ENCODE measurements at regions not wholly inside any gene's neighbourhood (a gene's known extent, or its start where the extent isn't known, plus 50 kb on each side); places are given as distances from the start of the nearest gene placed in this dataset.

DNA sequence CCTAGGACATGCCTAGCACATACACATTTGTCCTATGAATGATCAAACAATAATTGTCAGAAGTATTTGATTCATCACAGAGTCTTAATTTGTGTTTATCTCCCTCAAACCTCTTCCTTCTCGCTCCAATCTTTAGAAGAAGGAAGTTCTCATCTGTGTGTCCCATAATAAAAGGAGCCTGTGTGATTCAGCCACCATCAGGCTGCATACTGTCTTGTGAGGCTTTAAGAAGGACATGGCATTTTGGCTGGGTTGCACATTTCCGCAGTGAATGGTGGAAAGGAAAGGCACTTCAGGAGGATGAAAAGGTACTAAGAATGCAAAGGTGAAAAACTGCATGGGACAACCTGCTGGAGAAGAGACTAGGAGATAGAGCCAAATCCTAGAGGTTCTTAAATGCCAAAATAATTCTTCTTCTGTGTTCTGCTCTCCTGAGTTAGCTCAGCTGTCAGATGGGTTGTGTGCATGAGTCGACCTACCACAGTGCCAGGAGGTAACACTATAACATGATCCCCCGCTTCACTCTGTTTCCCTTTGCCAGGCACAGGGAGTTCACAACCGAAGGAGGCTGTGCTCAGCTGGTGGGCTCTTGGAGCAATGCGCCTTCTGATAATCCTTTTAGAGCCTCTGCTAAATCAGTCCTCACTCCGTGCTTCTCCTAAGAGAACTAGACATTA, 120.1 kb downstream of the IRS1 start:
- TF ChIP-seq EZH2 (IDR thresholded peaks at IDR 0.05; ENCODE audit: low read depth, unreplicated experiment) (no peak), POLR2AphosphoS5 (IDR thresholded peaks at IDR 0.05; ENCODE audit: low read depth) (no peak), CREB1 (CRISPR knock-in tag; IDR thresholded peaks at IDR 0.05; ENCODE audit: low read depth) (no peak), EZH2phosphoT487 (IDR thresholded peaks at IDR 0.05; ENCODE audit: unreplicated experiment) (no peak), STAT1 (IDR thresholded peaks at IDR 0.05; ENCODE audit: unreplicated experiment) (no peak), ZNF114 (CRISPR knock-in tag; IDR thresholded peaks at IDR 0.05) (no peak), NANOG (IDR thresholded peaks at IDR 0.05; ENCODE audit: borderline replicate concordance) (no peak), JUNB (IDR thresholded peaks at IDR 0.05; ENCODE audit: unreplicated experiment) (no peak), ZNF331 (CRISPR knock-in tag; IDR thresholded peaks at IDR 0.05; ENCODE audit: low read depth) (no peak)
- TF ChIP-seq, protein P1, sequence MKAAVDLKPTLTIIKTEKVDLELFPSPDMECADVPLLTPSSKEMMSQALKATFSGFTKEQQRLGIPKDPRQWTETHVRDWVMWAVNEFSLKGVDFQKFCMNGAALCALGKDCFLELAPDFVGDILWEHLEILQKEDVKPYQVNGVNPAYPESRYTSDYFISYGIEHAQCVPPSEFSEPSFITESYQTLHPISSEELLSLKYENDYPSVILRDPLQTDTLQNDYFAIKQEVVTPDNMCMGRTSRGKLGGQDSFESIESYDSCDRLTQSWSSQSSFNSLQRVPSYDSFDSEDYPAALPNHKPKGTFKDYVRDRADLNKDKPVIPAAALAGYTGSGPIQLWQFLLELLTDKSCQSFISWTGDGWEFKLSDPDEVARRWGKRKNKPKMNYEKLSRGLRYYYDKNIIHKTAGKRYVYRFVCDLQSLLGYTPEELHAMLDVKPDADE (IDR thresholded peaks at IDR 0.05) = no peak
- TF ChIP-seq, protein P2, sequence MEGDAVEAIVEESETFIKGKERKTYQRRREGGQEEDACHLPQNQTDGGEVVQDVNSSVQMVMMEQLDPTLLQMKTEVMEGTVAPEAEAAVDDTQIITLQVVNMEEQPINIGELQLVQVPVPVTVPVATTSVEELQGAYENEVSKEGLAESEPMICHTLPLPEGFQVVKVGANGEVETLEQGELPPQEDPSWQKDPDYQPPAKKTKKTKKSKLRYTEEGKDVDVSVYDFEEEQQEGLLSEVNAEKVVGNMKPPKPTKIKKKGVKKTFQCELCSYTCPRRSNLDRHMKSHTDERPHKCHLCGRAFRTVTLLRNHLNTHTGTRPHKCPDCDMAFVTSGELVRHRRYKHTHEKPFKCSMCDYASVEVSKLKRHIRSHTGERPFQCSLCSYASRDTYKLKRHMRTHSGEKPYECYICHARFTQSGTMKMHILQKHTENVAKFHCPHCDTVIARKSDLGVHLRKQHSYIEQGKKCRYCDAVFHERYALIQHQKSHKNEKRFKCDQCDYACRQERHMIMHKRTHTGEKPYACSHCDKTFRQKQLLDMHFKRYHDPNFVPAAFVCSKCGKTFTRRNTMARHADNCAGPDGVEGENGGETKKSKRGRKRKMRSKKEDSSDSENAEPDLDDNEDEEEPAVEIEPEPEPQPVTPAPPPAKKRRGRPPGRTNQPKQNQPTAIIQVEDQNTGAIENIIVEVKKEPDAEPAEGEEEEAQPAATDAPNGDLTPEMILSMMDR (conservative IDR thresholded peaks at IDR 0.05; ENCODE audit: low read depth in 2 of 2) = no peak
- TF ChIP-seq, protein P3, sequence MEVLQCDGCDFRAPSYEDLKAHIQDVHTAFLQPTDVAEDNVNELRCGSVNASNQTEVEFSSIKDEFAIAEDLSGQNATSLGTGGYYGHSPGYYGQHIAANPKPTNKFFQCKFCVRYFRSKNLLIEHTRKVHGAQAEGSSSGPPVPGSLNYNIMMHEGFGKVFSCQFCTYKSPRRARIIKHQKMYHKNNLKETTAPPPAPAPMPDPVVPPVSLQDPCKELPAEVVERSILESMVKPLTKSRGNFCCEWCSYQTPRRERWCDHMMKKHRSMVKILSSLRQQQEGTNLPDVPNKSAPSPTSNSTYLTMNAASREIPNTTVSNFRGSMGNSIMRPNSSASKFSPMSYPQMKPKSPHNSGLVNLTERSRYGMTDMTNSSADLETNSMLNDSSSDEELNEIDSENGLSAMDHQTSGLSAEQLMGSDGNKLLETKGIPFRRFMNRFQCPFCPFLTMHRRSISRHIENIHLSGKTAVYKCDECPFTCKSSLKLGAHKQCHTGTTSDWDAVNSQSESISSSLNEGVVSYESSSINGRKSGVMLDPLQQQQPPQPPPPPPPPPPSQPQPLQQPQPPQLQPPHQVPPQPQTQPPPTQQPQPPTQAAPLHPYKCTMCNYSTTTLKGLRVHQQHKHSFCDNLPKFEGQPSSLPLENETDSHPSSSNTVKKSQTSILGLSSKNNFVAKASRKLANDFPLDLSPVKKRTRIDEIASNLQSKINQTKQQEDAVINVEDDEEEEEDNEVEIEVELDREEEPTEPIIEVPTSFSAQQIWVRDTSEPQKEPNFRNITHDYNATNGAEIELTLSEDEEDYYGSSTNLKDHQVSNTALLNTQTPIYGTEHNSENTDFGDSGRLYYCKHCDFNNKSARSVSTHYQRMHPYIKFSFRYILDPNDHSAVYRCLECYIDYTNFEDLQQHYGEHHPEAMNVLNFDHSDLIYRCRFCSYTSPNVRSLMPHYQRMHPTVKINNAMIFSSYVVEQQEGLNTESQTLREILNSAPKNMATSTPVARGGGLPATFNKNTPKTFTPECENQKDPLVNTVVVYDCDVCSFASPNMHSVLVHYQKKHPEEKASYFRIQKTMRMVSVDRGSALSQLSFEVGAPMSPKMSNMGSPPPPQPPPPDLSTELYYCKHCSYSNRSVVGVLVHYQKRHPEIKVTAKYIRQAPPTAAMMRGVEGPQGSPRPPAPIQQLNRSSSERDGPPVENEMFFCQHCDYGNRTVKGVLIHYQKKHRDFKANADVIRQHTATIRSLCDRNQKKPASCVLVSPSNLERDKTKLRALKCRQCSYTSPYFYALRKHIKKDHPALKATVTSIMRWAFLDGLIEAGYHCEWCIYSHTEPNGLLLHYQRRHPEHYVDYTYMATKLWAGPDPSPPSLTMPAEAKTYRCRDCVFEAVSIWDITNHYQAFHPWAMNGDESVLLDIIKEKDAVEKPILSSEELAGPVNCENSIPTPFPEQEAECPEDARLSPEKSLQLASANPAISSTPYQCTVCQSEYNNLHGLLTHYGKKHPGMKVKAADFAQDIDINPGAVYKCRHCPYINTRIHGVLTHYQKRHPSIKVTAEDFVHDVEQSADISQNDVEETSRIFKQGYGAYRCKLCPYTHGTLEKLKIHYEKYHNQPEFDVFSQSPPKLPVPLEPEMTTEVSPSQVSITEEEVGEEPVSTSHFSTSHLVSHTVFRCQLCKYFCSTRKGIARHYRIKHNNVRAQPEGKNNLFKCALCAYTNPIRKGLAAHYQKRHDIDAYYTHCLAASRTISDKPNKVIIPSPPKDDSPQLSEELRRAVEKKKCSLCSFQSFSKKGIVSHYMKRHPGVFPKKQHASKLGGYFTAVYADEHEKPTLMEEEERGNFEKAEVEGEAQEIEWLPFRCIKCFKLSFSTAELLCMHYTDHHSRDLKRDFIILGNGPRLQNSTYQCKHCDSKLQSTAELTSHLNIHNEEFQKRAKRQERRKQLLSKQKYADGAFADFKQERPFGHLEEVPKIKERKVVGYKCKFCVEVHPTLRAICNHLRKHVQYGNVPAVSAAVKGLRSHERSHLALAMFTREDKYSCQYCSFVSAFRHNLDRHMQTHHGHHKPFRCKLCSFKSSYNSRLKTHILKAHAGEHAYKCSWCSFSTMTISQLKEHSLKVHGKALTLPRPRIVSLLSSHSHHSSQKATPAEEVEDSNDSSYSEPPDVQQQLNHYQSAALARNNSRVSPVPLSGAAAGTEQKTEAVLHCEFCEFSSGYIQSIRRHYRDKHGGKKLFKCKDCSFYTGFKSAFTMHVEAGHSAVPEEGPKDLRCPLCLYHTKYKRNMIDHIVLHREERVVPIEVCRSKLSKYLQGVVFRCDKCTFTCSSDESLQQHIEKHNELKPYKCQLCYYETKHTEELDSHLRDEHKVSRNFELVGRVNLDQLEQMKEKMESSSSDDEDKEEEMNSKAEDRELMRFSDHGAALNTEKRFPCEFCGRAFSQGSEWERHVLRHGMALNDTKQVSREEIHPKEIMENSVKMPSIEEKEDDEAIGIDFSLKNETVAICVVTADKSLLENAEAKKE (CRISPR knock-in tag; IDR thresholded peaks at IDR 0.05) = no peak
- TF ChIP-seq, protein P4, sequence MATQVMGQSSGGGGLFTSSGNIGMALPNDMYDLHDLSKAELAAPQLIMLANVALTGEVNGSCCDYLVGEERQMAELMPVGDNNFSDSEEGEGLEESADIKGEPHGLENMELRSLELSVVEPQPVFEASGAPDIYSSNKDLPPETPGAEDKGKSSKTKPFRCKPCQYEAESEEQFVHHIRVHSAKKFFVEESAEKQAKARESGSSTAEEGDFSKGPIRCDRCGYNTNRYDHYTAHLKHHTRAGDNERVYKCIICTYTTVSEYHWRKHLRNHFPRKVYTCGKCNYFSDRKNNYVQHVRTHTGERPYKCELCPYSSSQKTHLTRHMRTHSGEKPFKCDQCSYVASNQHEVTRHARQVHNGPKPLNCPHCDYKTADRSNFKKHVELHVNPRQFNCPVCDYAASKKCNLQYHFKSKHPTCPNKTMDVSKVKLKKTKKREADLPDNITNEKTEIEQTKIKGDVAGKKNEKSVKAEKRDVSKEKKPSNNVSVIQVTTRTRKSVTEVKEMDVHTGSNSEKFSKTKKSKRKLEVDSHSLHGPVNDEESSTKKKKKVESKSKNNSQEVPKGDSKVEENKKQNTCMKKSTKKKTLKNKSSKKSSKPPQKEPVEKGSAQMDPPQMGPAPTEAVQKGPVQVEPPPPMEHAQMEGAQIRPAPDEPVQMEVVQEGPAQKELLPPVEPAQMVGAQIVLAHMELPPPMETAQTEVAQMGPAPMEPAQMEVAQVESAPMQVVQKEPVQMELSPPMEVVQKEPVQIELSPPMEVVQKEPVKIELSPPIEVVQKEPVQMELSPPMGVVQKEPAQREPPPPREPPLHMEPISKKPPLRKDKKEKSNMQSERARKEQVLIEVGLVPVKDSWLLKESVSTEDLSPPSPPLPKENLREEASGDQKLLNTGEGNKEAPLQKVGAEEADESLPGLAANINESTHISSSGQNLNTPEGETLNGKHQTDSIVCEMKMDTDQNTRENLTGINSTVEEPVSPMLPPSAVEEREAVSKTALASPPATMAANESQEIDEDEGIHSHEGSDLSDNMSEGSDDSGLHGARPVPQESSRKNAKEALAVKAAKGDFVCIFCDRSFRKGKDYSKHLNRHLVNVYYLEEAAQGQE (IDR thresholded peaks at IDR 0.05; ENCODE audit: unreplicated experiment) = no peak
- no peaks in the 10 kb centered on the region for H3K4me1 ChIP-seq (ENCODE audit: insufficient read depth)
- Mint-ChIP-seq H3K4me1 (no peaks in the 10 kb centered on the region; the same call in 2 of the 3 replicates), H3K36me3 (ENCODE audit: low read depth) (no peaks in the 10 kb centered on the region), H3K4me3 (no peak overlapping the region), H3K27ac (no peak overlapping the region), H3K27me3 (ENCODE audit: insufficient read depth, low read depth, poor library complexity) (no peaks in the 10 kb centered on the region), H3K9me3 (no peaks in the 10 kb centered on the region; the same call in 2 of the 3 replicates)
- H3K4me2 ChIP-seq = no peak overlapping the region
- H3K9me2 ChIP-seq (ENCODE audit: insufficient read depth) = no peaks in the 10 kb centered on the region
- ATAC-seq (no peak), DNase-seq (ENCODE audit: low spot score) (no peak)
- no peaks in the 10 kb centered on the region for H3K27me3 ChIP-seq (ENCODE audit: insufficient read depth)
- H4K20me1 ChIP-seq (replicated peaks; ENCODE audit: insufficient read depth) = no peaks in the 10 kb centered on the region
- H3K27ac ChIP-seq (ENCODE audit: low read depth) = no peak overlapping the region
- H3F3A ChIP-seq (replicated peaks; ENCODE audit: low read depth) = no peaks in the 10 kb centered on the region
- H3K36me3 ChIP-seq (ENCODE audit: insufficient read depth) = no peaks in the 10 kb centered on the region
- H3K79me2 ChIP-seq (replicated peaks; ENCODE audit: insufficient read depth) = no peaks in the 10 kb centered on the region
- H3K4me3 ChIP-seq = no peak overlapping the region
- H2AFZ ChIP-seq = no peak overlapping the region
